ENCODE measurements at regions not wholly inside any gene's neighbourhood (a gene's known extent, or its start where the extent isn't known, plus 50 kb on each side); places are given as distances from the start of the nearest gene placed in this dataset.

DNA sequence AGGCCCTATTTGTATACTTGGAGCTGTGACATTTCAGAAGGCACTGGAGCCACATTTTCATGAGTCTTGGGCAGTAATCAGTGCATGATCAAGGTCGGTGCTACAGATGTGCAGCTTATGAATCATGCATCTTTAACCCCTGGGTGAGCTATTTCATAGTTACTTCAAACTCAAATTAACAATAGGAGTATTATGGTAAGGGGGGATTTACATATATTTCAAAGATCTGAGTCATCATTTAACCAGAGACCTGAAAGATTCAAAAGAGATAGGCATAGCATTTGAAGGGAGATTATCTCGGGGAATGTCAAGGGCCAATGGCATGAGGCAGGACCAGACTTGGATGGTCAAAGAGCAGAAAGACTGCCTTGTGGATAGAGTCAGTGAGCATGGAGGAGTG lies 169.0 kb upstream of the GRIN3A start:
- H3K4me1 Mint-ChIP-seq = no peaks in the 10 kb centered on the region
- H3K9me3 ChIP-seq (ENCODE audit: control insufficient read depth, low read length) = peaks cover 6% of the 10 kb centered on the region
- no peak for DNase-seq
- H3K4me3 Mint-ChIP-seq = no peak overlapping the region
- TF ChIP-seq, protein P1, sequence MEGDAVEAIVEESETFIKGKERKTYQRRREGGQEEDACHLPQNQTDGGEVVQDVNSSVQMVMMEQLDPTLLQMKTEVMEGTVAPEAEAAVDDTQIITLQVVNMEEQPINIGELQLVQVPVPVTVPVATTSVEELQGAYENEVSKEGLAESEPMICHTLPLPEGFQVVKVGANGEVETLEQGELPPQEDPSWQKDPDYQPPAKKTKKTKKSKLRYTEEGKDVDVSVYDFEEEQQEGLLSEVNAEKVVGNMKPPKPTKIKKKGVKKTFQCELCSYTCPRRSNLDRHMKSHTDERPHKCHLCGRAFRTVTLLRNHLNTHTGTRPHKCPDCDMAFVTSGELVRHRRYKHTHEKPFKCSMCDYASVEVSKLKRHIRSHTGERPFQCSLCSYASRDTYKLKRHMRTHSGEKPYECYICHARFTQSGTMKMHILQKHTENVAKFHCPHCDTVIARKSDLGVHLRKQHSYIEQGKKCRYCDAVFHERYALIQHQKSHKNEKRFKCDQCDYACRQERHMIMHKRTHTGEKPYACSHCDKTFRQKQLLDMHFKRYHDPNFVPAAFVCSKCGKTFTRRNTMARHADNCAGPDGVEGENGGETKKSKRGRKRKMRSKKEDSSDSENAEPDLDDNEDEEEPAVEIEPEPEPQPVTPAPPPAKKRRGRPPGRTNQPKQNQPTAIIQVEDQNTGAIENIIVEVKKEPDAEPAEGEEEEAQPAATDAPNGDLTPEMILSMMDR (conservative IDR thresholded peaks at IDR 0.05) = no peak
- no peak overlapping the region for H3K27ac Mint-ChIP-seq
- no peaks in the 10 kb centered on the region for H3K36me3 ChIP-seq (ENCODE audit: control insufficient read depth, insufficient read depth, low read length)
- no peaks in the 10 kb centered on the region for H3K9me3 Mint-ChIP-seq
- no peaks in the 10 kb centered on the region for H3K27me3 Mint-ChIP-seq (ENCODE audit: insufficient read depth)
- WGBS, 2 experiments (ENCODE audit: insufficient coverage in 1 of 2, insufficient read length in 1 of 2) = 94 to 100% methylated on average over 1 to 2 of the region's 2 CpGs
- H3K27me3 ChIP-seq (ENCODE audit: control insufficient read depth, insufficient read depth, low read length, poor library complexity, severe bottlenecking) = no peaks in the 10 kb centered on the region
- no peaks in the 10 kb centered on the region for H3K4me1 ChIP-seq (ENCODE audit: control insufficient read depth, insufficient read depth, low read length)
- no peak overlapping the region for H3K4me3 ChIP-seq (ENCODE audit: low read length)
- no peak overlapping the region for H3K27ac ChIP-seq (ENCODE audit: low read depth, low read length)
- no peaks in the 10 kb centered on the region for H3K36me3 Mint-ChIP-seq (ENCODE audit: low read depth)
- H3K9ac ChIP-seq (ENCODE audit: extremely low read depth, low read length, poor library complexity, severe bottlenecking) = no peak overlapping the region

DNA sequence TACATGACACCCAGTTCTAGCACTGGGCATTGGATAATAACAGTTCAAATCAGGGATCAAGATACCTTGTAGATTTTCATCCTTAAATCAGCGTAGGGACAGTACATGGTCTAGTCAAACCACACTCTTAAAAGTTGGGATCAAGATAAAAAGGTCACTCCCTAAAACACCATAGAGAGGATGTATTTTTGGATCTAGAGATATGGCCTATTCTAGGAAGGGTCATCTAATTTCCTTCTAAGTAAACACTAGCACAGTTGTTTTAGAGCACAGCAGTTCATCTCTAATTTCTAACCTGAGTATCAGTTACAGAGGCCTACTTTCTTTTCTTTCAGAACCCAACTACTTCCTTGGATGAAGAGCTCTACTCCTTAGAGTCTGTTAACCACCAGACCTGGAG lies 166.4 kb upstream of the GRIN3A start:
- no peak overlapping the region for H3K27ac ChIP-seq (ENCODE audit: low read depth, low read length)
- 93% methylated on average over 1 of the region's 1 CpG; no CpG with 5 or more reads in 1 of the 2 experiments for whole genome bisulfite sequencing, 2 experiments (ENCODE audit: insufficient coverage in 1 of 2, insufficient read length in 1 of 2)

DNA sequence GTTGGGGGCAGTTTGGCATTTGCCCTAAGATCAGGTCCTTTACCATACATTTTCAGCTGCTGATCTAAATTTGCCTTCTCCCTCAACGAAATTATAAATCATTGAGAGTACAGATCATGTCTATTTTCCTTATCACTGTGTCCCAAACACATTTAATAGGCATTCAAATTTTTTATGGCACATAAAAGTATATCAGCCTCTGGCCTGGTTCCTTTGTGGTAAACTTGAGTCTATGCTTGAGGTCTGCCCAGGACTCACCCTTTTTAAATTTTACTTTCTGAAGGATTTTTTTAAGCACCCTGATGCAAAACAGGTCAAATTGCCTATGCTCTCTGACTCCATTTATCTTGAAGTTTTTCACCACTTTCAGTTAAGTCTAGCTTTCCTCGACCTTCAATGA lies 163.6 kb upstream of the GRIN3A start:
- no peaks in the 10 kb centered on the region for H3K9me3 Mint-ChIP-seq
- Histone ChIP-seq H3K9me3 (ENCODE audit: control insufficient read depth, low read length) (no peaks in the 10 kb centered on the region), H3K27me3 (ENCODE audit: control insufficient read depth, insufficient read depth, low read length, poor library complexity, severe bottlenecking) (no peaks in the 10 kb centered on the region), H3K4me3 (ENCODE audit: low read length) (no peak overlapping the region), H3K9ac (ENCODE audit: extremely low read depth, low read length, poor library complexity, severe bottlenecking) (no peak overlapping the region), H3K36me3 (ENCODE audit: control insufficient read depth, insufficient read depth, low read length) (no peaks in the 10 kb centered on the region), H3K4me1 (ENCODE audit: control insufficient read depth, insufficient read depth, low read length) (no peaks in the 10 kb centered on the region), H3K27ac (ENCODE audit: low read depth, low read length) (no peak overlapping the region)
- no peaks in the 10 kb centered on the region for H3K36me3 Mint-ChIP-seq (ENCODE audit: low read depth)
- H3K4me1 Mint-ChIP-seq = peaks cover 4% of the 10 kb centered on the region
- WGBS, 2 experiments (ENCODE audit: insufficient coverage in 1 of 2, insufficient read length in 1 of 2) = 44 to 67% methylated on average over 1 to 2 of the region's 2 CpGs
- no peak overlapping the region for H3K4me3 Mint-ChIP-seq
- H3K27me3 Mint-ChIP-seq (ENCODE audit: insufficient read depth) = no peaks in the 10 kb centered on the region
- no peak overlapping the region for H3K27ac Mint-ChIP-seq
- DNase-seq = no peak
- TF ChIP-seq, protein P1 (conservative IDR thresholded peaks at IDR 0.05) = no peak

More for the DNA sequence above, 166.4 kb upstream of the GRIN3A start:
- Mint-ChIP-seq H3K4me1 (peaks cover 4% of the 10 kb centered on the region), H3K27me3 (ENCODE audit: insufficient read depth) (no peaks in the 10 kb centered on the region), H3K9me3 (no peaks in the 10 kb centered on the region), H3K36me3 (ENCODE audit: low read depth) (no peaks in the 10 kb centered on the region), H3K27ac (no peak overlapping the region), H3K4me3 (no peak overlapping the region)
- DNase-seq = no peak
- H3K36me3 ChIP-seq (ENCODE audit: control insufficient read depth, insufficient read depth, low read length) = no peaks in the 10 kb centered on the region
- H3K4me1 ChIP-seq (ENCODE audit: control insufficient read depth, insufficient read depth, low read length) = no peaks in the 10 kb centered on the region
- H3K9me3 ChIP-seq (ENCODE audit: control insufficient read depth, low read length) = peaks cover 6% of the 10 kb centered on the region
- no peak overlapping the region for H3K9ac ChIP-seq (ENCODE audit: extremely low read depth, low read length, poor library complexity, severe bottlenecking)
- TF ChIP-seq, protein P1 (conservative IDR thresholded peaks at IDR 0.05) = no peak
- H3K27me3 ChIP-seq (ENCODE audit: control insufficient read depth, insufficient read depth, low read length, poor library complexity, severe bottlenecking) = no peaks in the 10 kb centered on the region
- no peak overlapping the region for H3K4me3 ChIP-seq (ENCODE audit: low read length)
